Smooth muscle cell (in vitro differentiated cells): ENCODE measurements at regions not wholly inside any gene's neighbourhood (a gene's known extent, or its start where the extent isn't known, plus 50 kb on each side); places are given as distances from the start of the nearest gene placed in this dataset.

Experiments
- DNase-seq: peaks from one replicate; lab custom pipeline; 2025; ENCODE audit not compliant: unreplicated experiment; lab: John Stamatoyannopoulos, UW
- H2AFZ ChIP-seq: fragments of 200-600 bp; sonication (generic); 2 replicates; pipeline ENCODE4 v1.6.0; 2016; ENCODE audit warnings: antibody characterized with exemption, low read depth, mild to moderate bottlenecking
- H3F3A ChIP-seq: fragments of 200-600 bp; sonication (generic); 2 replicates; pipeline ENCODE4 v1.6.0; 2017; ENCODE audit warnings: antibody characterized with exemption, low read depth
- H3K27ac ChIP-seq: fragments of 200-600 bp; sonication (generic); 2 replicates; pipeline ENCODE4 v1.5.1; 2016; ENCODE audit warnings: low read depth, mild to moderate bottlenecking
- H3K27me3 ChIP-seq: fragments of 200-600 bp; sonication (generic); 2 replicates; pipeline ENCODE4 v1.6.1; 2016; ENCODE audit warnings: low read depth, mild to moderate bottlenecking
- H3K36me3 ChIP-seq: fragments of 200-600 bp; sonication (generic); 2 replicates; pipeline ENCODE4 v1.5.1; 2016; ENCODE audit warnings: low read depth
- H3K4me1 ChIP-seq: fragments of 200-600 bp; sonication (generic); 2 replicates; pipeline ENCODE4 v1.5.1; 2016; ENCODE audit warnings: low read depth
- H3K4me2 ChIP-seq: fragments of 200-600 bp; sonication (generic); 2 replicates; pipeline ENCODE4 v1.6.0; 2016; ENCODE audit warnings: mild to moderate bottlenecking
- H3K4me3 ChIP-seq: fragments of 200-600 bp; sonication (generic); 2 replicates; pipeline ENCODE4 v1.5.1; 2016; ENCODE audit warnings: mild to moderate bottlenecking
- H3K79me2 ChIP-seq: fragments of 200-600 bp; sonication (generic); 2 replicates; pipeline ENCODE4 v1.6.0; 2016; ENCODE audit warnings: low read depth, mild to moderate bottlenecking
- H3K9ac ChIP-seq: fragments of 200-600 bp; sonication (generic); 2 replicates; pipeline ENCODE4 v1.6.0; 2016; ENCODE audit warnings: low read depth
- H3K9me3 ChIP-seq: fragments of 200-600 bp; sonication (generic); replicated peaks from 2 replicates; pipeline ENCODE4 v1.5.1; 2016; ENCODE audit warnings: low read depth
- H4K20me1 ChIP-seq: fragments of 200-600 bp; sonication (generic); 2 replicates; pipeline ENCODE4 v1.6.0; 2016; ENCODE audit warnings: low read depth
- WGBS: methylation state at CpG from one replicate; pipeline ENCODE4 v1.1.7; 2016; ENCODE audit warnings: low lambda C conversion rate; 5-methylcytosine and 5-hydroxymethylcytosine counted together
- TF ChIP-seq, protein P1 (sequence below): fragments of 200-600 bp; sonication (generic); IDR thresholded peaks from 2 replicates; pipeline ENCODE4 v1.5.1; 2017; ENCODE audit warnings: borderline replicate concordance, mild to moderate bottlenecking, antibody characterized with exemption; ENCODE audit not compliant: insufficient read depth, poor library complexity, severe bottlenecking

- no peaks in the 10 kb centered on the region for H3K27me3 ChIP-seq
- no peaks in the 10 kb centered on the region for H3K79me2 ChIP-seq
- no peak overlapping the region for H3K4me2 ChIP-seq
- H3K4me1 ChIP-seq, result no peaks in the 10 kb centered on the region
- no peaks in the 10 kb centered on the region for H3K9me3 ChIP-seq
- no peak overlapping the region for H3K4me3 ChIP-seq
- H3K9ac ChIP-seq, result no peak overlapping the region
- H3F3A ChIP-seq, result no peaks in the 10 kb centered on the region
- DNase-seq, result no peak
- H2AFZ ChIP-seq, result no peak overlapping the region
- no peaks in the 10 kb centered on the region for H4K20me1 ChIP-seq
- H3K36me3 ChIP-seq, result no peaks in the 10 kb centered on the region
- H3K27ac ChIP-seq, result no peak overlapping the region
- TF ChIP-seq, protein P1, sequence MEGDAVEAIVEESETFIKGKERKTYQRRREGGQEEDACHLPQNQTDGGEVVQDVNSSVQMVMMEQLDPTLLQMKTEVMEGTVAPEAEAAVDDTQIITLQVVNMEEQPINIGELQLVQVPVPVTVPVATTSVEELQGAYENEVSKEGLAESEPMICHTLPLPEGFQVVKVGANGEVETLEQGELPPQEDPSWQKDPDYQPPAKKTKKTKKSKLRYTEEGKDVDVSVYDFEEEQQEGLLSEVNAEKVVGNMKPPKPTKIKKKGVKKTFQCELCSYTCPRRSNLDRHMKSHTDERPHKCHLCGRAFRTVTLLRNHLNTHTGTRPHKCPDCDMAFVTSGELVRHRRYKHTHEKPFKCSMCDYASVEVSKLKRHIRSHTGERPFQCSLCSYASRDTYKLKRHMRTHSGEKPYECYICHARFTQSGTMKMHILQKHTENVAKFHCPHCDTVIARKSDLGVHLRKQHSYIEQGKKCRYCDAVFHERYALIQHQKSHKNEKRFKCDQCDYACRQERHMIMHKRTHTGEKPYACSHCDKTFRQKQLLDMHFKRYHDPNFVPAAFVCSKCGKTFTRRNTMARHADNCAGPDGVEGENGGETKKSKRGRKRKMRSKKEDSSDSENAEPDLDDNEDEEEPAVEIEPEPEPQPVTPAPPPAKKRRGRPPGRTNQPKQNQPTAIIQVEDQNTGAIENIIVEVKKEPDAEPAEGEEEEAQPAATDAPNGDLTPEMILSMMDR, result no peak
Measured at GRCh38 chr2:51379997-51380396, 348.1 kb upstream of the NRXN1 start.

- Histone ChIP-seq H3K27ac (no peak overlapping the region), H3K4me3 (no peak overlapping the region), H3K9ac (no peak overlapping the region), H3K9me3 (no peaks in the 10 kb centered on the region), H4K20me1 (no peaks in the 10 kb centered on the region), H3F3A (no peaks in the 10 kb centered on the region), H3K27me3 (no peaks in the 10 kb centered on the region), H3K36me3 (no peaks in the 10 kb centered on the region), H3K4me1 (no peaks in the 10 kb centered on the region), H3K79me2 (no peaks in the 10 kb centered on the region), H3K4me2 (no peak overlapping the region), H2AFZ (no peak overlapping the region)
- 94% methylated on average over 4 of the region's 4 CpGs for WGBS
- TF ChIP-seq, protein P1, result no peak
- no peak for DNase-seq
Measured at GRCh38 chr2:51368250-51368649, 336.3 kb upstream of the NRXN1 start.

- no peaks in the 10 kb centered on the region for H3K9me3 ChIP-seq
- H3K4me3 ChIP-seq, result no peak overlapping the region
- no peaks in the 10 kb centered on the region for H4K20me1 ChIP-seq
- 74% methylated on average over 1 of the region's 1 CpG for WGBS
- TF ChIP-seq, protein P1, result no peak
- H3K27me3 ChIP-seq, result no peaks in the 10 kb centered on the region
- no peaks in the 10 kb centered on the region for H3F3A ChIP-seq
- DNase-seq, result no peak
- no peaks in the 10 kb centered on the region for H3K36me3 ChIP-seq
- H3K79me2 ChIP-seq, result no peaks in the 10 kb centered on the region
- no peak overlapping the region for H3K27ac ChIP-seq
- no peak overlapping the region for H3K9ac ChIP-seq
- no peaks in the 10 kb centered on the region for H3K4me1 ChIP-seq
- H2AFZ ChIP-seq, result peak overlapping the region; percentile 28
- H3K4me2 ChIP-seq, result no peak overlapping the region
Measured at GRCh38 chr2:51350100-51350499, 318.2 kb upstream of the NRXN1 start.

DNA sequence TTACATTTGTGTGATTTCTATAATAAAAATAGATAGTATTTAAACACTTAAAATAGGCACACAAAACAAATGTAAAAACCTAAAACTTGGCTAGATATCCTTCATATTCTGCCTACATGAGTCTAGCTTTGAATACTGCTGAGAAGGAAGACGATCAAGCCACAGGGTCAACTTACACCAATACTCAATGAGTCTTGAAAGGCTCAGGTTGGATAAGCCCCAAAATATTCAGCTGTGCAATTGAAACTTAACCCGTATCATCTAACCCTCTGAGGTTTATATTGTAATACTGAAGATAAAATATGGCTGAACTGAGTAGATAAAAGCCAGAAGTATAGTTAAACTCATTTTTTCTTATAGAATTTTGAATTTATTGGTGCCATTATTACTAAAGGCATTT is 313.0 kb upstream of the NRXN1 start:
- no peaks in the 10 kb centered on the region for H3K36me3 ChIP-seq
- no peak overlapping the region for H3K4me2 ChIP-seq
- H3K9me3 ChIP-seq, result no peaks in the 10 kb centered on the region
- TF ChIP-seq, protein P1, result no peak
- no peaks in the 10 kb centered on the region for H3K4me1 ChIP-seq
- H4K20me1 ChIP-seq, result no peaks in the 10 kb centered on the region
- H2AFZ ChIP-seq, result no peak overlapping the region
- no peak overlapping the region for H3K9ac ChIP-seq
- H3K79me2 ChIP-seq, result no peaks in the 10 kb centered on the region
- 97% methylated on average over 2 of the region's 2 CpGs for WGBS
- no peaks in the 10 kb centered on the region for H3F3A ChIP-seq
- H3K27me3 ChIP-seq, result no peaks in the 10 kb centered on the region
- no peak overlapping the region for H3K4me3 ChIP-seq
- H3K27ac ChIP-seq, result no peak overlapping the region
- DNase-seq, result no peak
